Sigmoid colon (tissue), 6 donors: ENCODE measurements at regions not wholly inside any gene's neighbourhood (a gene's known extent, or its start where the extent isn't known, plus 50 kb on each side); places are given as distances from the start of the nearest gene placed in this dataset.

Experiments
- DNase-seq: peaks from one replicate; pipeline ENCODE4 v3.0.0-alpha.2; 2019
- H3K27ac ChIP-seq, 4 donors: fragments of 200-600 bp; sonication (generic); one replicate each; pipeline ENCODE4 v1.5.1; 2016 to 2019; ENCODE audit warnings: mild to moderate bottlenecking in 1 of 4
- H3K27me3 ChIP-seq, 3 donors: fragments of 200-600 bp; sonication (generic); one replicate each; pipeline ENCODE4 v1.5.1; 2019; ENCODE audit warnings: mild to moderate bottlenecking in 1 of 3
- H3K36me3 ChIP-seq, 4 donors: fragments of 200-600 bp; sonication (generic); one replicate each; pipeline ENCODE4 v1.5.1; 2016 to 2019
- H3K4me1 ChIP-seq, 4 donors: fragments of 200-600 bp; sonication (generic); one replicate each; pipeline ENCODE4 v1.5.1; 2017 to 2019
- H3K4me3 ChIP-seq, 4 donors: fragments of 200-600 bp; sonication (generic); one replicate each; pipeline ENCODE4 v1.5.1; 2017 to 2019; ENCODE audit warnings: mild to moderate bottlenecking in 2 of 4, moderate library complexity in 1 of 4
- H3K9me3 ChIP-seq, 4 donors: fragments of 200-600 bp in 3 of 4; sonication (generic) in 3 of 4; one replicate each; pipeline versions ENCODE4 v1.5.1 to v1.6.1; 2013 to 2019
- EP300 ChIP-seq, 4 donors: sonication (generic); formaldehyde crosslinking; IDR thresholded peaks; one replicate each; pipeline ENCODE4 v1.6.1; 2017; ENCODE audit warnings: antibody characterized with exemption in 4 of 4
- POLR2A ChIP-seq, 2 donors: fragments of 450-650 bp; IDR thresholded peaks; one replicate each; pipeline ENCODE4 v1.6.1; 2016; ENCODE audit warnings: antibody characterized with exemption in 2 of 2, mild to moderate bottlenecking in 2 of 2, moderate library complexity in 2 of 2
- POLR2AphosphoS5 ChIP-seq, 4 donors: sonication (generic); formaldehyde crosslinking; IDR thresholded peaks; one replicate each; pipeline ENCODE4 v1.6.1; 2017; ENCODE audit warnings: antibody characterized with exemption in 4 of 4
- WGBS, 2 donors: extraction: QIAGEN DNeasy Blood & Tissue Kit; methylation state at CpG; one replicate each; pipeline ENCODE4 v1.1.7; 2013; 5-methylcytosine and 5-hydroxymethylcytosine counted together
- intact Hi-C: fragments of 100-400 bp; cut with DNase I; formaldehyde crosslinking; loops from one replicate; pipeline ENCODE4 v1.15.1; 2023
- TF ChIP-seq, protein P1 (sequence below), 4 experiments: fragments of 450-650 bp in 3 of 4; fragments of 200-600 bp in 1 of 4; IDR thresholded peaks; one replicate each; pipeline ENCODE4 v1.5.1; 2016 to 2019; ENCODE audit warnings: antibody characterized with exemption in 4 of 4, mild to moderate bottlenecking in 3 of 4, moderate library complexity in 2 of 4
- donor health status: healthy with polysubstance abuse.
- donor health status: healthy.

DNA sequence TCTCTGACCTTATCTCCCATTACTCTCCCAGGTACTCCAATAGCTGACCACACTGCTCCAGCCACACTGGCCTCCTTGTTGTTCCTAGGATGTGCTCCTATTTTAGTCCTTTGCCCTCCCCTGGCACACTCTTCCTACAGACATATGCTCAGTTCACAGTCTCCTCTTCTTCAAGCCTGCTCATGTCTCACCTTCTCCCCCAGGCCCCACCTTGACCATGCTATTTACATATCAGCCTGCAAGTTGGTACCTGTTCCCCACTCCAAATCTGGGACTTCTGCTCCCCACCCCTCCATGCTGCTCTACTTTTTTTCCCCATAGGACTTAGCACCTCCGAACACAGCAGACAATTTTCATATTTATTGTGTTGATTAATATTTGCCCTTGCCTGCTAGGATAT, 84.9 kb upstream of the BCL6 start:
- H3K4me1 ChIP-seq = no peaks in the 10 kb centered on the region
- TF ChIP-seq, protein P1, sequence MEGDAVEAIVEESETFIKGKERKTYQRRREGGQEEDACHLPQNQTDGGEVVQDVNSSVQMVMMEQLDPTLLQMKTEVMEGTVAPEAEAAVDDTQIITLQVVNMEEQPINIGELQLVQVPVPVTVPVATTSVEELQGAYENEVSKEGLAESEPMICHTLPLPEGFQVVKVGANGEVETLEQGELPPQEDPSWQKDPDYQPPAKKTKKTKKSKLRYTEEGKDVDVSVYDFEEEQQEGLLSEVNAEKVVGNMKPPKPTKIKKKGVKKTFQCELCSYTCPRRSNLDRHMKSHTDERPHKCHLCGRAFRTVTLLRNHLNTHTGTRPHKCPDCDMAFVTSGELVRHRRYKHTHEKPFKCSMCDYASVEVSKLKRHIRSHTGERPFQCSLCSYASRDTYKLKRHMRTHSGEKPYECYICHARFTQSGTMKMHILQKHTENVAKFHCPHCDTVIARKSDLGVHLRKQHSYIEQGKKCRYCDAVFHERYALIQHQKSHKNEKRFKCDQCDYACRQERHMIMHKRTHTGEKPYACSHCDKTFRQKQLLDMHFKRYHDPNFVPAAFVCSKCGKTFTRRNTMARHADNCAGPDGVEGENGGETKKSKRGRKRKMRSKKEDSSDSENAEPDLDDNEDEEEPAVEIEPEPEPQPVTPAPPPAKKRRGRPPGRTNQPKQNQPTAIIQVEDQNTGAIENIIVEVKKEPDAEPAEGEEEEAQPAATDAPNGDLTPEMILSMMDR (IDR thresholded peaks at IDR 0.05) = no peak
- TF ChIP-seq EP300 (IDR thresholded peaks at IDR 0.05) (no peak), POLR2A (IDR thresholded peaks at IDR 0.05) (no peak), POLR2AphosphoS5 (IDR thresholded peaks at IDR 0.05) (no peak)
- intact Hi-C loops = no loop called here
- no peak for DNase-seq
- no peak overlapping the region for H3K27ac ChIP-seq
- 90 to 95% methylated on average over 1 of the region's 1 CpG for WGBS, 2 donors
- H3K27me3 ChIP-seq = no peaks in the 10 kb centered on the region
- no peaks in the 10 kb centered on the region for H3K36me3 ChIP-seq
- no peak overlapping the region for H3K4me3 ChIP-seq
- H3K9me3 ChIP-seq = no peaks in the 10 kb centered on the region

DNA sequence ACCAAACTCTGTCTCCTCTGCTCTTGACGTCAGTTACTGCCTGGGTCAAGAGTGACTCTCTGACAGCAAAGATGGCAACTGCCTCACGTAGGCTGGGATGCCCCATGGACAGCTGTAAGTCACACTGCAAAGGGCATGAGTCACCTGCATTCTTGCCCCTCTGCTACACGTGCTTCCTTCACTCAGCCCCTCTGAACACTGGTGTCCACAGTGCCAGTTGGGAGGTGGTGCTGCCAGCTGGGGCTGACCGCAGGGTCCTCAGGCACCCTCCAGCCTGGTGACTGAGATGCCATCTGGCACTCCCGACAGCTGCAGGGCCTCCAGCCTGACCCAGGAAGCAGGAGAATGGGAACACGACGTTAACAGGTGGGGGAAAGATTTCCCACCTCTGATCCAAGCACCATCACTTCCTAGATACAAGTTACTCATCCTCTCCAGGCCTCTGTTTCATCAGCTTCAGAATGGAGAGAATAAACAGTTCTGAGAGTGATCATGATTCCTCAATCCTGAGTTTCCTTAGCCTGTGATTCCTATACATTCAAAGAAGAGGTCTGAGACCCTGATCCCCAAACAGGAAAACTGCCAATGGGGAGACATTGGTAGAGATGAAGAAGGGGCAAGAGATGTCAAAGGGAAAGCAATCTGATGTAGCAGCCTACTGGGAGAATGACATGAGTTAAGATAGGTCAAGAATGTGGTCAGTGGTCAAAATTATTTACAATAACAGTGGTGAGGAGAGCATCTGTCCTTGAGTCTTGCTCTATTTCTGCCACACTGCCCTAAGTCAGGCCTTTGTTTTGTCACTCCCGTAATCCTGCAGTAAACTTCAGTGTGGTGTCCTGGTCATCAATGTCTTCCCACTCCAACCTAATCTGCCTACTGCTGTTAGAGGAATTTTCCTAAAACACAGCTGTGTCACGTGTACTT, 86.1 kb upstream of the BCL6 start:
- 88 to 89% methylated on average over 9 of the region's 9 CpGs for WGBS, 2 donors
- H3K4me3 ChIP-seq = no peak overlapping the region
- no peaks in the 10 kb centered on the region for H3K4me1 ChIP-seq
- TF ChIP-seq, protein P1 (IDR thresholded peaks at IDR 0.05) = no peak
- TF ChIP-seq POLR2A (IDR thresholded peaks at IDR 0.05) = no peak
- no peak for TF ChIP-seq EP300 (IDR thresholded peaks at IDR 0.05)
- no peak for TF ChIP-seq POLR2AphosphoS5 (IDR thresholded peaks at IDR 0.05)
- no peaks in the 10 kb centered on the region for H3K36me3 ChIP-seq
- H3K27me3 ChIP-seq = no peaks in the 10 kb centered on the region
- H3K9me3 ChIP-seq = no peaks in the 10 kb centered on the region
- H3K27ac ChIP-seq = no peak overlapping the region
- intact Hi-C loops = no loop called here
- DNase-seq = no peak

DNA sequence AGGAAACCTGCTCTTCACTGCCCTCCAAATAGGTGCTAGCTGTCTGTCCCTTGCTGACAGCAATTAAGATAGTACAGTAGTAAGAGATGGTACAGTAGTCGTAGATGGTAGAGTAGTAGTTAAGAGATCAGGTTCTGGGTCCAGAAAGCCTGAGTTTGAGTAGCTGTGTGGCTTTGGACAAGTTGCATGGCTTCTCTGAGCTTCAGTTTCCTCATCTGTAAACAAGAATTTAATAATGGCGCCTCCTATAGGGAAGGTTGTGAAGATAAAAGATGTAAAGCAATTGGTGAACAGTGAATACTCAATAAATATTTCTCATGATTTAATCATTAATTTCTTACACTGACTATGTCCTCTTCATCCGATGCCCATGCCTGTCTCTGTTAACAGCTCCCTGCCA, 86.9 kb upstream of the BCL6 start:
- Histone ChIP-seq H3K9me3 (no peaks in the 10 kb centered on the region), H3K4me1 (no peaks in the 10 kb centered on the region), H3K4me3 (no peak overlapping the region), H3K27ac (no peak overlapping the region), H3K36me3 (no peaks in the 10 kb centered on the region), H3K27me3 (no peaks in the 10 kb centered on the region)
- WGBS, 2 donors = 89 to 90% methylated on average over 3 of the region's 3 CpGs
- no peak for DNase-seq
- intact Hi-C loops = no loop called here
- TF ChIP-seq POLR2A (IDR thresholded peaks at IDR 0.05) (no peak), POLR2AphosphoS5 (IDR thresholded peaks at IDR 0.05) (no peak), EP300 (IDR thresholded peaks at IDR 0.05) (no peak)
- TF ChIP-seq, protein P1 (IDR thresholded peaks at IDR 0.05) = no peak

DNA sequence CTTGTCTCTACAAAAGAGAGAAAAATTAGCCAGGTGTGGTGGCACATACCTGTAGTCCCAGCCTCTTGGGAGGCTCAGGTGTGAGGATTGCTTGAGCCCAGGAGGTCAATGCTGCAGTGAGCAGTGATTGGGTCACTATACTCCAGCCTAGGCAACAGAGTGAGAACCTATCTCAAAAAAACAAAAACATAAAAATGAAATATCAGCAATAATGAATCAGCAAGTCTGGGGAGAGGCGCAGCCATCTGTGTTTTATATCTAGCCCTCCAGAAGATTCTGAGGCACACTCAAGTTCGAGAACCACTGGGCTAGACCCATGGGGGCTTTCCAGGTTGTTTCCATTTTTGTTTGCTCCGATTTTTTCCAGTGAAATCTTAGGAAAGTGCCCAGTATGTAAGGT, 88.1 kb upstream of the BCL6 start:
- TF ChIP-seq EP300 (IDR thresholded peaks at IDR 0.05) (no peak), POLR2AphosphoS5 (IDR thresholded peaks at IDR 0.05) (no peak), POLR2A (IDR thresholded peaks at IDR 0.05) (no peak)
- TF ChIP-seq, protein P1 (IDR thresholded peaks at IDR 0.05) = no peak
- no peaks in the 10 kb centered on the region for H3K27me3 ChIP-seq
- DNase-seq = no peak
- no peaks in the 10 kb centered on the region for H3K4me1 ChIP-seq
- H3K27ac ChIP-seq = no peak overlapping the region
- WGBS, 2 donors = 93 to 95% methylated on average over 3 of the region's 3 CpGs
- no peaks in the 10 kb centered on the region for H3K9me3 ChIP-seq
- no peaks in the 10 kb centered on the region for H3K36me3 ChIP-seq
- intact Hi-C loops = no loop called here
- H3K4me3 ChIP-seq = no peak overlapping the region
